ENCODE measurements at regions not wholly inside any gene's neighbourhood (a gene's known extent, or its start where the extent isn't known, plus 50 kb on each side); places are given as distances from the start of the nearest gene placed in this dataset.

DNA sequence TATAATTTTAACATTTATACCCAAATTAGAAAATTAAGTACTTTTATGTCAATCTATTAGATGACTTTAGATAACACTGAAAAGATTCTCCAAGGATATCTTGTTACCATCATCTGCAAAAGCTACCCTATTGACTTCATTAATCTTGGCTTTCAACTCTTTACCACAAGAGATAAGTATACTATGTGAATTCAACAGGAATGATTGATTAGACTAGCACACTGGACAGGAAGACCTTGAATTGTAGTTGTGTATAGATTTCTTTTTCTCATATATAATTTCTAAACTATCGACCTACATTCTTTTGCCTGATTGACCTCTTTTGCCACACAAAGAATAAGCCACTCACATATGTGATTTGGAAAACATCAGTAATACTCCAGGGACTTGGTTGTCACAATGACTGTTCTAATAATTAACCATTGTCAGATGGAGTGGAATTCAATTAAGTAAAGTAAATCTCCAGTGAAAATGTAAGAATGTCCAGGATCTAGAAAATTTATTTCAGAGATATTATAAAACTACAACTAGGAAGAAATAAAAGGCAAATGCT is 1132.0 kb downstream of the SORCS1 start:
- TF ChIP-seq, protein P1, sequence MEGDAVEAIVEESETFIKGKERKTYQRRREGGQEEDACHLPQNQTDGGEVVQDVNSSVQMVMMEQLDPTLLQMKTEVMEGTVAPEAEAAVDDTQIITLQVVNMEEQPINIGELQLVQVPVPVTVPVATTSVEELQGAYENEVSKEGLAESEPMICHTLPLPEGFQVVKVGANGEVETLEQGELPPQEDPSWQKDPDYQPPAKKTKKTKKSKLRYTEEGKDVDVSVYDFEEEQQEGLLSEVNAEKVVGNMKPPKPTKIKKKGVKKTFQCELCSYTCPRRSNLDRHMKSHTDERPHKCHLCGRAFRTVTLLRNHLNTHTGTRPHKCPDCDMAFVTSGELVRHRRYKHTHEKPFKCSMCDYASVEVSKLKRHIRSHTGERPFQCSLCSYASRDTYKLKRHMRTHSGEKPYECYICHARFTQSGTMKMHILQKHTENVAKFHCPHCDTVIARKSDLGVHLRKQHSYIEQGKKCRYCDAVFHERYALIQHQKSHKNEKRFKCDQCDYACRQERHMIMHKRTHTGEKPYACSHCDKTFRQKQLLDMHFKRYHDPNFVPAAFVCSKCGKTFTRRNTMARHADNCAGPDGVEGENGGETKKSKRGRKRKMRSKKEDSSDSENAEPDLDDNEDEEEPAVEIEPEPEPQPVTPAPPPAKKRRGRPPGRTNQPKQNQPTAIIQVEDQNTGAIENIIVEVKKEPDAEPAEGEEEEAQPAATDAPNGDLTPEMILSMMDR (IDR thresholded peaks at IDR 0.05): no peak
- no peak for TF ChIP-seq ZFX (IDR thresholded peaks at IDR 0.05; ENCODE audit: borderline replicate concordance)

All from 22Rv1 (cell line).